Coronary artery (tissue), 2 donors: ENCODE measurements at regions not wholly inside any gene's neighbourhood (a gene's known extent, or its start where the extent isn't known, plus 50 kb on each side); places are given as distances from the start of the nearest gene placed in this dataset.
"Not testable (repeated sequence)": the region's sequence is repeated elsewhere in the genome, so short reads cannot be mapped to it uniquely, and the experiment has no call there.

Source experiments
- DNase-seq: peaks from one replicate; pipeline ENCODE4 v3.0.0-alpha.2; 2017; ENCODE audit warnings: low spot score
- H3K27ac ChIP-seq, 2 donors: fragments of 200-600 bp; sonication (generic); one replicate each; pipeline ENCODE4 v1.5.1; 2016 to 2019
- H3K4me3 ChIP-seq: fragments of 200-600 bp; sonication (generic); 2 replicates; pipeline ENCODE4 v1.5.1; 2016; ENCODE audit warnings: mild to moderate bottlenecking, moderate library complexity
- TF ChIP-seq, protein P1 (sequence below): fragments of 200-600 bp; sonication (generic); IDR thresholded peaks from one replicate; pipeline ENCODE4 v1.5.1; 2019; ENCODE audit warnings: antibody characterized with exemption

DNA sequence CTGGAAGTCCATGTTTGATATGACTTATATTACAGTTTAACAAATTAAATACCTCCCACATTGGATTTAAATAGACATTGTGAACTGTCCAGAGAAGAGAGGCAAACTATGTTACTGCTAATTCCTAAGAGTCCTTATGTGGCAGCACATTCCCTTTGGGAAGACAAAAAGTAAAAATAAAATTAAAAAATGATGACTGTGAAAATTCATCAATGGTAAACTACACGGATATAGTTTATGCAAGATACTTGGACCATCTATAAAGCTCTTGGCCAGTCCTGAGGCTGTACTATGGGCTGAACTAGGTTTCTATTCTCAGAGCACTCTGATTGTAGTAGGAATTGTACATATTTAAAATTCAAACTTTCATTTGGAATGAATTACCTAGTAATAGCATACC lies 206.4 kb downstream of the LRRK2 start:
- no peak overlapping the region for H3K4me3 ChIP-seq
- TF ChIP-seq, protein P1, sequence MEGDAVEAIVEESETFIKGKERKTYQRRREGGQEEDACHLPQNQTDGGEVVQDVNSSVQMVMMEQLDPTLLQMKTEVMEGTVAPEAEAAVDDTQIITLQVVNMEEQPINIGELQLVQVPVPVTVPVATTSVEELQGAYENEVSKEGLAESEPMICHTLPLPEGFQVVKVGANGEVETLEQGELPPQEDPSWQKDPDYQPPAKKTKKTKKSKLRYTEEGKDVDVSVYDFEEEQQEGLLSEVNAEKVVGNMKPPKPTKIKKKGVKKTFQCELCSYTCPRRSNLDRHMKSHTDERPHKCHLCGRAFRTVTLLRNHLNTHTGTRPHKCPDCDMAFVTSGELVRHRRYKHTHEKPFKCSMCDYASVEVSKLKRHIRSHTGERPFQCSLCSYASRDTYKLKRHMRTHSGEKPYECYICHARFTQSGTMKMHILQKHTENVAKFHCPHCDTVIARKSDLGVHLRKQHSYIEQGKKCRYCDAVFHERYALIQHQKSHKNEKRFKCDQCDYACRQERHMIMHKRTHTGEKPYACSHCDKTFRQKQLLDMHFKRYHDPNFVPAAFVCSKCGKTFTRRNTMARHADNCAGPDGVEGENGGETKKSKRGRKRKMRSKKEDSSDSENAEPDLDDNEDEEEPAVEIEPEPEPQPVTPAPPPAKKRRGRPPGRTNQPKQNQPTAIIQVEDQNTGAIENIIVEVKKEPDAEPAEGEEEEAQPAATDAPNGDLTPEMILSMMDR: no peak
- no peak overlapping the region for H3K27ac ChIP-seq
- DNase-seq: no peak

DNA sequence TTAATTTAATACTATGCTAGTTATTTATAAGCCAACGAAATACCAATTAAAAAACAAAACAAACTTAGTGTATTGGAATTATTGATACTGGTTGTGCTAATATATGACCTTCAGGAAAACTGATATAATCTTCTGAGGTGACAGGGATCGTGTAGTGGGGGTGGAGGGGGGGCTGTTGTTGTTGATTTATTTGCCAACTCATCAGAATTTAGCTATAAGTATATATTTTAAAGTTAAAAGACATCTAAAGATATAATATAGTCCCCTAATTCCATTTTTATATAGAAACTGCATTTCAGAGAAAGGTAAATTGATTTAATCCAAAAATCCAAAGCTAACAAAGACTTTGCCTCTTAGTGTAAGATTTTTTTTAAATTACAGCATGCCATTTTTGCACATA lies 210.5 kb downstream of the LRRK2 start:
- no peak overlapping the region for H3K4me3 ChIP-seq
- DNase-seq: no peak
- TF ChIP-seq, protein P1: no peak
- no peak overlapping the region for H3K27ac ChIP-seq

DNA sequence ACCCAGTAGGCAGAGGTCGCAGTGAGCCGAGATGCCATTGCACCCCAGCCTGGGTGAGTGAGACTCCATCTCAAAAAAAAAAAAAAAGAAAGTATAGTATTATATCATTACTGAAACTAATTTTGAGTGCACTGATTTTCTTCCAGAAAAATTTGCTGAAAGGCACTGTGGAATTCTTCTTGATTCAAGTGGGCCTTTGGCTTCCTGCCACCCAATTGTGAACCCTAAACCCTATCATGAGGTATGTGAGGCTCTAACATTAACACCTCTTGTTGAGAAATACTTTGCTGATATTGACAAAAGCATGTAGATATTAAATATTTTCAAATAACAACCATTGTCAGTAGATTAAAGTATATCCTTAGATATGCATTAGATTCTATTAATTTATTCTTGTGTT lies 211.2 kb downstream of the LRRK2 start:
- no peak for DNase-seq
- Histone ChIP-seq H3K4me3 (no peak overlapping the region), H3K27ac (no peak overlapping the region)
- TF ChIP-seq, protein P1: no peak

DNA sequence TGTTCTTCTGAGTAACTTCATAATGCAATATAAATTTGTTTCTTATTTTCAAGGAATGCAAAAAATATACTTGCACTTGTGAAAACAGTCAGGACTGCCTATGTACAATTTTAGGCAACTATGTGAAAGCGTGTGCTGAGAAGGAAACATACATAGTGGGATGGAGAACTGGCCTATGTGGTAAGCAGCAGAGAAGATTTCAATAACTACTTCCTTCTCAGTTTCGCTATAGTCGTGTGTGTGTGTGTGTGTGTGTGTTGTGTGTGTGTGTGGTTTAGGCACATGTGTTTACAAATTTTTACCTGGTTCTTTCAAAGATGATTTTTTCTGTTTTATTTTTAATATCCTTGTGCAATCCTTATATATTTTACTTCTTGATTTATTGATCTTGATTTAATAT lies 211.8 kb downstream of the LRRK2 start:
- no peak overlapping the region for H3K4me3 ChIP-seq
- TF ChIP-seq, protein P1: no peak
- no peak for DNase-seq
- H3K27ac ChIP-seq: no peak overlapping the region

- H3K4me3 ChIP-seq: no peak overlapping the region
- no peak for DNase-seq
- no peak overlapping the region for H3K27ac ChIP-seq
- TF ChIP-seq, protein P1: no peak
Observed at GRCh38 chr12:40439771-40440492, 215.1 kb downstream of the LRRK2 start.

DNA sequence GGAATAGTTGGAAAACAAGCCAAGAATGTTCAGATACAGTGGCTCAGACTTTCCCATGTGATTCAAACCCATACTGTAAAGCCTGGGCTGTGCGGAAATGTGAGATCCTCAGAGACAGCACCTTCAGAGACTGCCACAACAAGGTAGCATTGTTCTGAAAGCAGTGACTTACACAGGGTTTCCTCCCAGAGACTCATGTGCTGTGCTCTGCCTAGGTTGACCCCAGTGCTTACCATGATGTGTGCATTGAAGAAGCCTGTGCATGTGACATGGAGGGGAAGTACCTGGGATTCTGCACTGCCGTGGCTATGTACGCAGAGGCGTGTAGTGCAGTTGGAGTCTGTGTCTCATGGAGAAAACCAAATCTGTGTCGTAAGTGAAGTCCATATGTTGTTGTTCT lies 219.4 kb downstream of the LRRK2 start:
- TF ChIP-seq, protein P1: no peak
- DNase-seq: no peak
- Histone ChIP-seq H3K4me3 (no peak overlapping the region), H3K27ac (no peak overlapping the region)

GRCh38 chr12:40446385-40446784 lies 221.6 kb downstream of the LRRK2 start:
- DNase-seq: no peak
- no peak overlapping the region for H3K4me3 ChIP-seq
- no peak overlapping the region for H3K27ac ChIP-seq
- TF ChIP-seq, protein P1: no peak

DNA sequence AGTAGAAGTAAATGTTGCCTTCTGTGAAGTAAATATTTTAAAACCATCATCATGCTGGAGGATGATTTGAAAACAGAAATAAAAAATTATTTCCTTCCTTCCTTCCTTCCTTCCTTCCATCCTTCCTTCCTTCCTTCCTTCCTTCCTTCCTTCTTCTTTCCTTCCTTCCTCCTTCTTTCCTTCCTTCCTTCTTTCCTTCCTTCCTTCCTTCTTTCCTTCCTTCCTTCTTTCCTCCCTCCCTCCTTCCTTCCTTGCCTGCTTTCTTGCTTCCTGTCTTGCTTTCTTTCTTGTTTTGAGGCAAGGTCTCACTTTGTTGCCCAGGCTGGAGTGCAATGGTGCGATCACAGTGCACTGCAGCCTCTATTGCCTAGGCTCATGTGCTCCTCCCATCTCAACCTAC lies 223.7 kb downstream of the LRRK2 start:
- H3K4me3 ChIP-seq, DNase-seq, H3K27ac ChIP-seq: not testable (repeated sequence)
